ENCODE measurements at regions not wholly inside any gene's neighbourhood (a gene's known extent, or its start where the extent isn't known, plus 50 kb on each side); places are given as distances from the start of the nearest gene placed in this dataset.

DNA sequence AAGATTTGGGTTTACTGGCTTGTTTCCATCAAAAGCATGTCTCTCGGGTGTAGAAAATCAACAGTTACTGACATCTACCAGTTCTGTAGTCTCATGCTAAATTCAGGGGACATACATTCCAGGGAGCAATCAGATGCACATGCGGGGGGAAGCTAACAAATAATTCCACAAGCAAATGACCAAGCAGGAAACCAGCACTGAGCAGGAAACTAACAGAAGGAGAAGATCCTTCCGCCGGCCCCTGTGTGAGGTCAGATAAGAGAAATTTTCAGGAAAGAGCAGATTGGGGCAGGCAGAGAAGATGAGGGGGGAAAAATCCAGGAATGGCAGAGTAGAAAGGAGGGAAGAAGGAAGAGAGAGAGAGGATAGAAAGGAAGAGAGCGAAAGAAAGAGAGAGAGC, 127.6 kb upstream of the TMCC3 start:
- no peak for DNase-seq

DNA sequence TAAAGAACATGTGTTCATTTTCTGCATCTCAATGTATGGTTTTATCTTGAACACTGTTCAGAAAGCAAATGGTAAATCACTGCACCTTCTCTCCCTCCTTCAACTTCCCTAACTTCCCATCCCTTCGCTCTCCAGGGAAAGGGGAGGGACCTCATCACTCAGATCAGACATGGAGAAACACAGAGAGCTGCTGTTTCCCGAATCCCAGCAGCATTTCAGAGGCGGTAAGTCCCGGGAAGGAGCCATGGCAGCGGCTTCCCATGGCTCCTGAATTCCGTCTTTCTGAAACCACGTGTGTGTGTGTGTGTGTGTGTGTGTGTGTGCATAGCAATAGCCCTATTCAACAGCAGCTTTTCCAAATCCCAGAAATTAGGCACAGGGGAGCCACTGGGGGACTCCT, 125.4 kb upstream of the TMCC3 start:
- DNase-seq = no peak

DNA sequence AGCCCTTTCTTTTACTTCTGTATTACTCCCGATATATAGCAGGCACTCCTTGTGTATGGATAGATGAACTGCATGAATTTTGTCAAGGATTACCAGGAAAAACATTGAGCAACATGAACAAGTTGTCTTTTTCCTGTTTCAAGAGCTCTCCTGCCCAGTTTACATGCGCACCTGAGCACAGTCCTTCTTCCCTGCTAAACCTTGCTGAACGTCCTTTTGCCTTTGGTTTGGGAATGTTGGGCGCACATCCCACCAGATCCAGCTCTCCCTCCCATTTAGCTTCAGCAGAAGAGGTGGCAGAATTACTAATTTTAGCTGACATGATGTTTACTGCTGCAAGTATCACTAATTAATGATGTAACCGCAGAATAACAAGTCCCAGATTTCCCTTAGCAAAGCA, 121.4 kb upstream of the TMCC3 start:
- DNase-seq = no peak

DNA sequence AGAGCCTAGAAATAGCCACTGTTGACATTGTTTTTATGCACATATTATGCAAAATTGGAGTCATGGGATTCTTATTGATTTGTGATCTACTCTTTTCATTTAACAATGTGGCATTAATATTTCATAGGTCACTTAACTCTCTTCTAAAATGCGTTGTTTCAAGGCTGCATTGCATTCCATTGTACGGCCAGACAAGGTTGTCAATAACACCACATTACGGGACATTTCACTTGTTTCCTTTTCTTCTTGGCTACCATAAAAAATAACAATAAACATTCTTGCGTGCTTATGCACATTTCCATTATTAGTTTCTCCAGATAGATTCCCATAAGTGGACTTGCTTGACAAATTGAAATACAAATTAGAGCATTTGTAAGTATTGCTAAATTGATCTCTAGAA, 120.8 kb upstream of the TMCC3 start:
- no peak for DNase-seq

DNA sequence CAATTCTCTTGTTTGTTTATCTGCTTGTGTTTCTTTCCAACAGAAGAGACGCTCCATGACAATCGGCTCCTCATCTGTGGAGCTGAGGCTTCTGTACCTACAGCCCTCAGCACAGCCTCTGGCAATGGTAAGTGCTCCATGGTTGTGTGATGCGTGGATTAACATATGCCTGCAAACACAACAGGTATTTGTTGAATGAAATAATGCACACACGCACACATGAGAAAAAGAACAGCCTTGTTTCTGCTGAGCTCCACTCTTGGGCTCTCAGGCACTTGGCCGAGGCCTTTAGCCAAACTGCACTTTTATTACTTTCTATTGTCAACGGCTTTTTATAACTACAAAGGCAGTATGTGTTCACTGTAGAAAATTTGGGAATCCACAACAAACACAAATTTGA, 120.4 kb upstream of the TMCC3 start:
- DNase-seq = no peak

DNA sequence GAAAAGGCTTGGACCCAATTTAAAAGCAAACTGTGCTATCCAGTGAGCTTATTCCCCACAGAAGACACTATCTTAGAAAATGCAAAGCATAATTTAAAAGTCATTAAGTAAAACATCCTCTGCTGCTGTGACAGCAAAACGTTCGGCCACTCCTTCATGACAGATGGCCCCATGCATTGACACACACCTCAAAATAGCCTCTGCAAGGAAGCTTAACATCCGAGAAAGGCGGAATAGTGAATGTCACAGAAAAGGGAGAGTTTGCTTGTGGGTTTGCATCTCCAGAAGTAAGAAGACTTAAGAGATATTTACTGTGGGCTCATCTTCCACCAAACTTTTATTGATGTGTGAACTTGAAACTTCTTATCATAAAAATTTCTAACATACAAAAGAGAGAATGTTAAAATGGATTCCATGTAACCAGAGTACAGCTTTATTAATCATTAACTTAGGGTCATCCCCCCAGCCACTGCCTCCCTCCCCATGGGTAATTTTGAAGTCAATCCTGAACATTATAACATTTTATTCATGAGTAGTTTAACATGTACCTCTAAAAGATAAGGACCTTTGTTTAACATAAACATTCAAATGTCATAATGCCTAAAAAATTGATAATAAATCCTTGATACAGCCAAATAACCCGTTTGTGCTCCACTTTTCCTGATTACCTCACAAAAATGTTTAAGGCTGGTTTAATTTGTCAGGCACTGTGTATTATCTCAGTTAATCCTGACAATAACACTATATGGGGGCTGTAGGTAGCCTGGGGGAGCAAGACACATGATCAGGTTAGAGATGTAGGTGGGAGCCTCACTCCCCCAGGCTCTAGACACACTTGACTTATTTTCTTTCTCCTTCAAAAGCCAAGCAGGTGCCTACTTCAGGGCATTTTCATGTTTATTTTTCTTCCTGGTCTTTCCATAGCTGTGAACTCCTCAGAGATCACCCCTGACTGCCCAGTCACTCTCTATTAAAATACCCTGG, 119.7 kb upstream of the TMCC3 start:
- DNase-seq = no peak

DNA sequence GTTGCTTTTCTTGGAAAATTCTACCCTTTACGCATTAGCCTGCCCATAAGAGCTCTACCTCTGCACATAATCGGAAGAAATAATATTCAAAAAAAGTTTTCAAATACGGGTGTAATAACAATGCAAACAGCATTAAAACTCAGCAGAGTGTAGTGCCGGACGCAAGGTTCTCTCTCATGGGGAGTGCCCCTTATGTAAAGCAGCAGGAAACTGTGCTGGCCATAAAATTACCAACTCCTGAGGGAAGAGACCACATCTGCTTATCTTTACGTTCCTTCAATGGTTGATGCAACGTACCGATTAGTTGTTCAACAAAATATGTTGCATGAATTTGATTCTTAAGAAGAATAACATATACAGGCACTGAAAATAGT, 118.7 kb upstream of the TMCC3 start:
- DNase-seq = no peak

DNA sequence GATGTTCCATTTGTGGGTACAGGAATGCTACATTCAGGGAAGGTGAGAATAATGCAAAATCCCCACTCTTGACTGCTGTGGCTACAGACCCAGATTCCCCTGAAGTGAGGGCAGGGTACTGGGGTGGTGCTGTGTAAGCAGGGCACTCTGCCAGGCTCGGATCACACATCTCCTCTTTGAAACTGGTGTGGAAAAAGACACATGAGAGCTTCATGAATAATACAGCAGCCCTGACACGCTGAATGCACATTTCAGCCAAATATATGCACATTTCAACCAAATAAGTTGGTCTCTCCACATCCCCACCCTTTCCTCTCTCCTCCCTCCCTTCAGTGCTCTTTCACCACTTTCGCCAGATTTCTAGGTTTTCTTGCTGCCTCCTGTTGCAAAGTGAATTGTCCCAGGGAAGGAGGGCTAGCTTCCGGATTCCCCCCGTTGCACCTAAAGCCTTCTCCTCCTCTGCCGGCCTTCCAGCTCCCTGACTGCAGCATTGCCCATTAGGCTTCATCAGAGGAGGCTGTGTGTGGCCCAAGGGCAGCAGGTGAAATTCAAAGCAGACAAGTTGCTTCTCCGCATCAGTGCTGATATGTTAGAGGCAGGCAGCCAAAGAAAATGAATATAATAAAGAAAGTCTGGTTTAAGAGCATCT, 118.2 kb upstream of the TMCC3 start:
- DNase-seq = no peak

DNA sequence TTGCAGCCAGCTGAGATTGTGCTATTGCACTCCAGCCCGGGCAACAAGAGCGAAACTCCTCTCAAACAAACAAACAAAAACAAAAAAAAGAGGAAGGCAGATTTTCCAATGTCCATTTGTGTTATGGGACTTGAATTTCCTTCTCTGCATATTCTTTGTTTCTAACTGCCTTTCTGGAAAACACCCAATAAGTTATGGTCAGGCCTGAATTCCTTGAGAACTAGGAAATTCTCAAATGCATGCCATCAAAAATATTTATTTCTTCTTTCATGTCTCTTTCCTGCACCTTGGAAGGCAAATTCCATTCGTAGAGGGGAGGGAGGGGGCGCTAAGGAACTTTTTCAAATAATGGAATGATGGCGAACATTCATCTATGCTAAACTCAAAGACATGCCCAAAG, 117.6 kb upstream of the TMCC3 start:
- DNase-seq = no peak

DNA sequence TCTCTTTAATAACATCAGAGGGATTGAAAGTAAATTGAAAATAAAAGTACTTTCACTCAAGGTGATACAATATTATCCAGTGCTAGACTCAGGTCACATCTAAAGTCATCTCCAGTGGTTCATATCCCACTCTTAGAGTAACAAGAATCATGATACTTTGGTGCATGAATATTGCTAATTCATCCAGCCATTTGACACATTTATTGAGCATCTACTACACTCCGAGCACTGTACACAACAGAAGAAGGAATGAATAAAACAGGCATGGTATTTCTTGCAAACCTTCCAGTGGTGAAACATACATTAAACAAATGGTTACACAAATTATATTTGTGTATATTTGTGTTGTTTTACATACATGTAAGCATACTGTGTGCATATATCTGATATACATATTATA, 116.0 kb upstream of the TMCC3 start:
- DNase-seq = no peak

DNA sequence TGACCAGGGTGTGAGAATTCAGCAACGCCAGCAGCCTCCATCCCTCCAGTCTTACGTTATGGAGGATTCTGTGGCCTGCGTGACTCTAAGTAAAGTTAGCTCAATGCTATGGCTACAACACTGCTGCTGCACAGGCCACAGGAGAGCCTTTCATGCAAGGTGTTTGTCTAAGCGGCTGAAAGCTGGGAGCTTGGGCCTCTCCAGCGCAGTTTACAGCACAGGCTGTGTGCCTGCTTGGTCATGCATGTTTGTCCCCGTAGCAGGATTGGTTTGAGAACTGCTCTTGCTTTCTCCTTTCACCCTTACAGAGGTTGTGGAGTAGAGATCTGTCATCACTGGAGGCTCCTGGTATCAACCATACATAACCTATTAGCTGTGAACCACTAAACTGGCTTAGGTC, 113.1 kb upstream of the TMCC3 start:
- DNase-seq = no peak

DNA sequence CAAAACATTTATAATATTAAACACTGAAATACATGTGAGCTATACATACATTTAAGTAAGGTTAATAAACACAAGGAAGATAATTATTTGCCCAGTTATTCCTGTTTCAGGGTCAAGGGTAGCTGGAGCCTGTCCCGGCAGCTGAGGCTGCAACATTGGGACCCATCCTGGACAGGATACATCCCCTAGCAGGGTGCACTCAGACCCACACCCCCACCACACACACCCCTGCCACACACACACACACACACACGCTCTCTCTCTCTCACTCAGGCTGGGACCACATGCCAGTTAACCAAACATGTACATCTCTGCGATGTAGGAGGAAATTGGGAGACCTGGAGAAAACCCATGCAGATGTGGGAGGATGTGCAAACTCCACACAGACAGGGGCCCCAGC, 112.6 kb upstream of the TMCC3 start:
- DNase-seq = no peak

DNA sequence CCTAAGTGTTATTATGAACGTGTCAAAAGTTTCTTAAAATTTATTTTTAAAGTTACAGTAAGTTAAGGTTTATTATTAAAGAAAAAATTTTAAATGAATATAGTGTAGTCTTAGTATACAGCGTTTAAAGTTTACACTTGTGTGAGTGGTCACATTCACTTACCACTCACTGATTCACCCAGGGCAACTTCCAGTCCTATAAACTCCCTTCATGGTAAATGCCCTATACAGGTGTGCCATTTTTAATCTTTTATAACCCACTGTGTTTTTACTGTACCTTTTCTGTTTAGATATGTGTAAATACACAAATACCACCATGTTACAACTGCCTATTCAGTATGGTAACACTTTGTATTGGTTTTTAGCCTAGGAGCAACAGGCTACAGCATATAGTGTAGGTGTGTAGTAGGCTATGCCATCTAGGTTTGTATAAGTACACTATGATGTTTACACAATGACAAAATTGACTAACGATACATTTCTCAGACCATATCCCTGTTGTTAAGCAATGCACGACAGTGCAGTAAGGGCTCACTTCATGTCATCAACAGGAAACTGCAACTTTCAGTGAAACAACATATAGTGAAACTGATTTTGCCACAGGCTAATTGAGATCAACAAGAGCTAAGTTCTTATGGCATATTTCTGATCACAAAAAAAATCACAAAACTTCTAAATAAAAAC, 112.0 kb upstream of the TMCC3 start:
- no peak for DNase-seq

DNA sequence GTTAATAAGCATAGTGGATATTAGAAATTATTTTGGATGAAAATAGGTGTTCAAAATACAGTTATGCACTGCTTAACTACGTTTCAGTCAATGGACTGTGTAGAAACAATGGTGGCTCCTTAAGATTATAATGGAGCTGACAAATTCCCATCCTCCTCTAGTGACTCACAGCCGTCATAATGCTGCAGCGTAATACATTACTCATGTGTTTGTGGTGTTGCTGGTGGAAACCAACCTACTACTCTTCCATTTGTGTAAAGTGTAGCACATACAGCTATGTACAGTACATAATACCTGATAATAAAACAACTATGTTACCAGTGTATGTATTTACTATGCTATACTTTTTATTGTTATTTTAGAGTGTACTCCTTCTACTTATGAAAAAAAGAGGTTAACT, 111.2 kb upstream of the TMCC3 start:
- no peak for DNase-seq

DNA sequence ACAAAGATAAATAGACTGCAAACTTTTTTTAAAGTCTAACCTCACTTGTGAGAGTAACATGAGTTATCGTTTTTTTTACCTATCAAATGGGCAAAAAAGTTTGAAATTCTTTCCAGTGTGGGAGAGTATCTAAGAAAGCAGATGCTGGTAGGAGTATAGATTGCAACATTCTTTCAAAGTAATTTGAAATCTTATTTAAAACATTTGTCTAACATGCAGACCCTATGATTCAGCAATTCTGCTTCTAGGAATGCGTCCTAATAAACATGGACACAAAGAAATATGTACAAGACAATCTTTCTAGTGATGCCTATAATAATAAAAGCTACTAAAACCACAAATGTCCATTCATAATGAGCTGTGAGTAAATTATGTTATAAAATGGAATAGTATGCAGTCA, 110.4 kb upstream of the TMCC3 start:
- no peak for DNase-seq

DNA sequence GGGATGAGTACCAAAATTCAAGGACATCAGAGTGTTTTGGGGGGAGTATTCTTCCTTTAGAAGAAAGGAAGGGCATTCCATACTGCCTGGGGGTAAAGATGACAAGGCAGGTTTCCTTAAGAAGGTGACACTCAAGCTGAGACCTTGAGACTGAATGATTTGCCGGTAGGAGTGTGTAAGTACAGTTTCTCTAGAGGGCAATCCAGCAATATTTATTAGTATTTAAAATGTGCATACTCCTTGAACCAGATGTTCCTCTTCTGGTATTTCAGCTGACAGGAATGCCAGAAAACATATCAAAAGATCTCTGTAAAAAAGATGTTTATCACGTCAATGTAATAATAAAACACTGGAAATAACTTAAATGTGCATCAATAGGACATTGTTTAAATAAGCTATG, 106.4 kb upstream of the TMCC3 start:
- no peak for DNase-seq

DNA sequence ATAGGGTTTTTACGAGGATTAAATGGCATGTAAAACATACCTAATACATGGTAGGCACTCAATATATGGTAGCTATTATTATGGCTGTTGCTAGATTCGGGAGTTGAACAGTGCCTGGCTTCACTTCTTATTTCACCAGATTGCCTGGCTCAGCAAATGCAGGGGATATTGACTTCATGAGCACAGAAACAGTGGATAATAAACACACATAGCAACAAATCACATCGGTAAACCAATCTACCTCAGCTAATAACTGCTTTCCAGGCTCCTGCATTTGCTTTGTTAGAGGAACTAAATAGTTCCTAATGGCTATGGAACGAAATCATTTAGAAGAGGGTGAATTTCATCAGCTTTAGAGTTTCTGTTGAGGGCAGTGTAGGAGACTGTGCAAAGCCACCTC, 105.2 kb upstream of the TMCC3 start:
- no peak for DNase-seq

DNA sequence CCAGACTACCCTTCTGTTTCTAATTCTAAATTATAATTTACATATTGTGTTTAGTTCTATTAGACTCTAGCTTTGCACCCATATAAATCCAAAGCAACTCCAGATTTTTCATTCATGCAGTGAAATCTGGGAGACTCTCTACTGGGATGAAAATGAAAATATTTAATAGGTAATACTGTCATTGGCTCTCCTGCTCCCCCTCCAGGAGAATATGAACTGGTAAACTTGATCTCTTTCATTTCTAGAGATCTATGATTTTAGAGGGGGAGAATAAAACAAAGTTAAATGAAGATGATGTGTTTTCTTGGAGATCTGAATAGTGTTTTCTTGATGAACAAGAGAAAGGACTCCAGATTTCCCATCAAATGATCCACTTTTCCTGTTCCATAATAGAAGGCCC, 104.3 kb upstream of the TMCC3 start:
- no peak for DNase-seq

DNA sequence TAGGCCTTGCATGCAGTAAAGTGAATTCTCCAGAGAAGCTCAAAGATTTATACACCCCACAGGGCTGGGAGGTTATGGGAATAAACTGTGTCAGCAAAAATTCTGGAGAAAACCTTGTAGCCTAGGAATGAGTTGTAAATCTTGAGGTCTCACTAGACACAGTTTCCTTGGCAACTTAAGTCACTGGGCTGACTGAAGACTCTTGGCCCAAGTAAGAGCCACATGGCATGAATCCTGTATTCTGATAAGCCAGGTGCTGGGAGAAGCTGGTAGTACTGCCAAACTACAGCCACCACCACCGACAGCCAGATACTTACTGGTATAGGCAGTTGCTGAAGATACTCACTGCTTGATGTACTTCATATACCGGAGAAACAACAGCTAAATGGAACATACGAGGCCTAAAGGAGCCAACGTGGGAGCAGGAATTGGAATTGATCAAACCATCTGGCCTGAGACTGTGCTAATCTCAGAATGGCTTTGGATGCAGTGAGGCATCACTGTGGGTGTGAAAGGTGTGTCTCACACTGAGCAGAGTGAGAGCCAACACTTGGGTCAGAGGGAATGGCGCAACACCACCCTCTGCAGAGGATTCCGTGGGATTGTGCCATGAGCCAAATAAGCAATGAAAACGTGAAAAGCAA, 102.8 kb upstream of the TMCC3 start:
- DNase-seq = no peak

DNA sequence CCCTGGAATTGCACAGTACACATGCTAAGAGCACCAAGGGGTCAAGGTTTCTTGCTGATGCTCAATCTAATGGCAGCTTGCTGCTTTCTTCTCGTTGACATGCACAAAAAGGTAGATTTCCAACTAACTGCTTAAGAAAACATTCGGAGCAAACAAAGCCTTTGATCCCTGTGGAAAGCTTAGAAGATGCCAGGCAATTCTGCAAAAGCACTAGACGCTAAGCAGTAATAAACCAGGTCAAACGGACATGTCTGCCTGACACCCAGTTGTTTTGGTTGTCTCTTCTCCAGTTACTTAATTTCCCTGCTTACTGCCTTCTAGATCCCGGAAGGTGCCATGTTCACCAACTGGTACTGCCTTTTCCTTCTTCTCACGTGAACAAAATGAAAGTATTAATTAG, 100.5 kb upstream of the TMCC3 start:
- no peak for DNase-seq

DNA sequence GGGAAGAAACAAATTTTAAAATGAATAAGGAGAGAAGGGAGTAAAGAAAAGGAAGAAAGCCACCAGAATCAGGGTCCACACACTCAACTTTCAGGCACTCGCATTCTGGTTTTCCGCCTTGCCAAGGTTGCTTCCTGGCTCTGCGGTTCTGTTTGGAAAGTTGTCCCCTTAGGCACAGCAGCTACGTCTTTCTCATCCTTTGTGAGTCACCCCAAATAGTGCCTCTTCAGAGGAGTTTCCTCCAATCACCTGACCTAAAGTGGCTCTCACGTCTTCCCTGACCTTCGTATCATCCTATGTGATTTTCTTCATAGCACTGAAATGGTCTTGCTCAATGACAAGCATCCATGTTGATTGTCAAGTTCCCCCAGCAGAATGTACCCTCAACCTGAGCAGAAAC, 99.5 kb upstream of the TMCC3 start:
- DNase-seq = no peak

DNA sequence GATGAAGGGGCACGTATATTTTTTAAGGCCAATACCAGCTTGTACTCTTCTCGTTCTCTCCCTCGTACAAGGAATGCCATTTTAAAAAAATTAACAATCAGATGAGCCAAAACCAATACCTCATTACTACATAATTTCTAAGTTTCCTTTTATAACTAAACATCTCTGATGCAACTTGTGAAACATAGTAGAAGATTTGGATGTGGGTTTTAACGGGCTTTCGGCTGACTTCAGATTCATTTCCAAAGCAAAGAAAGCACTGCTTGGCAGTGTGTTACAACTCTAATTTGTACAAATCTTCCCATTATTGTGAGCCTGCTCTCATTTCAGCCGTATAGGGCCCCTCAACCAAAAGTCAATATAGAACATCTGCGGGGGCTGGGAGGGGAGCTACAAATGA, 99.1 kb upstream of the TMCC3 start:
- DNase-seq = no peak

DNA sequence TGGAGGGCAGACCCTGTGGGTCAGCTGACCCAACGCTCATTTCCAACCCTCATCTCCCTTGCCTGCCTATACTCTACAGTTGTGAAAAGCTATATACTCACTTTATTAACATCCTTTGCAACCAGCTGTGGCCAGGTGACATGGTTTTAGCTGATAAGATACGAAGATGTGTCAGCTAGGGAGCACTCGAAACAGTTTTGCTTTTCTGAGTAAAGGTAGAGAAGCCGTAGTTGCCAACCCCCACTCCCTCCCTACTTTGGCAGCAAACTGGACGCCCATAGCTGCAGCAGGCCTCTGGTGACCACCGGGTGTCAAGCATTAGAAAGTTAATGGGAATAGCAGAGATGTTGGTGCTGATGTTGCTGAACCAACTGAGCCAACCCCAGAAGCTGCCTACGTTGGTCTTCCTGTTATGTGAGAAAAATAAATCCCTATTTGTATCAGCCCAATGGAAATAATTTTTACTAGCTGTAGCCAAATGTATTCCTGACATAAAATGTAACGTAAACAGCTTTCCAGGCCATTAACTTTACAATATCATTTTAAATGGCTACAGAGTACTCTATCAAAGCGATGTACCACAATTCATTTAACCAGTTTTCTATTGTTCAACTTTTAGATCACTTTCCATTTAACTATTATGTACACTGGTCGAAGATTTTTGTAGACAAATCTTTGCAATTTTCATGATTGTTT, 98.5 kb upstream of the TMCC3 start:
- DNase-seq = no peak
